ENCODE measurements at regions not wholly inside any gene's neighbourhood (a gene's known extent, or its start where the extent isn't known, plus 50 kb on each side); places are given as distances from the start of the nearest gene placed in this dataset.

DNA sequence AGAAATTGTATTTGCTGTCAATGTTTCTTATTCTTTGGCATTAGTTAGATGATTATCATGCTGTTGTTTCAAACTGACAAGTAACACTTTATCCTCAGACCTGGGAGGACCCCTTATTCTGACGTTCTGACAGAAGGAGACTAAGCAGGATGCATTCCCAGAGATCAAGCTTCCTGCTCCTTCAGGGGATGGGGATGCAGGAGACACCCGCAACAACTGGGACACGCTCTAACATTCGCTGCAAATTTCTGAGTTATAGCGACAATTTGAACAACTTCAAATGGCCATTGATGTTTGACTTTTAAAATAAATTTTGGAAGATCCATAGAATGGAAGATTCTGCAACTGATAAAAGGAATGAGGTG, 69.0 kb upstream of the ZNF184 start:
- TF ChIP-seq CSDC2 (CRISPR knock-in tag; IDR thresholded peaks at IDR 0.05) (no peak), TSHZ2 (CRISPR knock-in tag; IDR thresholded peaks at IDR 0.05) (no peak), ESRRG (CRISPR knock-in tag; IDR thresholded peaks at IDR 0.05) (no peak), SNAI2 (CRISPR knock-in tag; IDR thresholded peaks at IDR 0.05) (no peak), TCF4 (CRISPR knock-in tag; IDR thresholded peaks at IDR 0.05; ENCODE audit: borderline replicate concordance) (no peak), PPARA (CRISPR knock-in tag; IDR thresholded peaks at IDR 0.05; ENCODE audit: borderline replicate concordance) (no peak), GLIS3 (CRISPR knock-in tag; IDR thresholded peaks at IDR 0.05) (no peak)
- TF ChIP-seq, protein P1, sequence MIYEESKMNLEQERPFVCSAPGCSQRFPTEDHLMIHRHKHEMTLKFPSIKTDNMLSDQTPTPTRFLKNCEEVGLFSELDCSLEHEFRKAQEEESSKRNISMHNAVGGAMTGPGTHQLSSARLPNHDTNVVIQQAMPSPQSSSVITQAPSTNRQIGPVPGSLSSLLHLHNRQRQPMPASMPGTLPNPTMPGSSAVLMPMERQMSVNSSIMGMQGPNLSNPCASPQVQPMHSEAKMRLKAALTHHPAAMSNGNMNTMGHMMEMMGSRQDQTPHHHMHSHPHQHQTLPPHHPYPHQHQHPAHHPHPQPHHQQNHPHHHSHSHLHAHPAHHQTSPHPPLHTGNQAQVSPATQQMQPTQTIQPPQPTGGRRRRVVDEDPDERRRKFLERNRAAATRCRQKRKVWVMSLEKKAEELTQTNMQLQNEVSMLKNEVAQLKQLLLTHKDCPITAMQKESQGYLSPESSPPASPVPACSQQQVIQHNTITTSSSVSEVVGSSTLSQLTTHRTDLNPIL (CRISPR knock-in tag; IDR thresholded peaks at IDR 0.05; ENCODE audit: low read depth): no peak
